Heart left ventricle (tissue), 16 donors: ENCODE measurements at regions not wholly inside any gene's neighbourhood (a gene's known extent, or its start where the extent isn't known, plus 50 kb on each side); places are given as distances from the start of the nearest gene placed in this dataset.

Source experiments
- ATAC-seq, 4 donors: fragments of 200-7000 bp; cut with Tn5 transposase; one replicate each; pipeline ENCODE4 v1.9.1; 2020 to 2022; ENCODE audit warnings: moderate library complexity in 4 of 4, mild to moderate bottlenecking in 3 of 4, moderate number of reproducible peaks in 1 of 4
- DNase-seq, 5 donors: peaks; one replicate each; pipeline ENCODE4 v3.0.0-alpha.2; 2020
- H3K27ac ChIP-seq, 12 donors: fragments of 200-600 bp; sonication (generic) in 4 of 12; one replicate each; pipeline versions ENCODE4 v1.5.0 to v1.8.0; 2016 to 2022; ENCODE audit warnings: mild to moderate bottlenecking in 2 of 12
- H3K27me3 ChIP-seq, 9 donors: fragments of 200-600 bp; sonication (generic) in 2 of 9; one replicate each; pipeline versions ENCODE4 v1.5.1 to v1.8.0; 2016 to 2022; ENCODE audit warnings: mild to moderate bottlenecking in 3 of 9
- H3K36me3 ChIP-seq, 9 donors: fragments of 200-600 bp; sonication (generic) in 2 of 9; one replicate each; pipeline versions ENCODE4 v1.5.0 to v1.8.0; 2018 to 2022; ENCODE audit warnings: mild to moderate bottlenecking in 2 of 9
- H3K4me1 ChIP-seq, 12 donors: fragments of 200-600 bp; sonication (generic) in 4 of 12; one replicate each; pipeline versions ENCODE4 v1.5.0 to v1.8.0; 2016 to 2022; ENCODE audit warnings: mild to moderate bottlenecking in 3 of 12
- H3K4me3 ChIP-seq, 12 donors: fragments of 200-600 bp; sonication (generic) in 4 of 12; one replicate each; pipeline versions ENCODE4 v1.5.0 to v1.8.0; 2017 to 2022; ENCODE audit warnings: mild to moderate bottlenecking in 9 of 12, moderate library complexity in 4 of 12
- H3K9me3 ChIP-seq, 12 donors: fragments of 200-600 bp; sonication (generic) in 4 of 12; one replicate each; pipeline versions ENCODE4 v1.5.0 to v1.8.0; 2016 to 2022; ENCODE audit warnings: mild to moderate bottlenecking in 1 of 12
- CTCF ChIP-seq, 12 donors: fragments of 200-600 bp; sonication (generic) in 4 of 12; IDR thresholded peaks; one replicate each; pipeline versions ENCODE4 v1.5.0 to v1.8.0; 2018 to 2022; ENCODE audit warnings: antibody characterized with exemption in 12 of 12, mild to moderate bottlenecking in 5 of 12
- POLR2A ChIP-seq, 2 donors: fragments of 450-650 bp; IDR thresholded peaks; one replicate each; pipeline ENCODE4 v1.6.1; 2017; ENCODE audit warnings: antibody characterized with exemption in 2 of 2, mild to moderate bottlenecking in 2 of 2, moderate library complexity in 2 of 2
- WGBS, 4 donors: extraction: QIAGEN DNeasy Blood & Tissue Kit in 2 of 4; methylation state at CpG; one replicate each; pipeline versions ENCODE4 v1.1.5 to v1.1.7; 2013 to 2018; 5-methylcytosine and 5-hydroxymethylcytosine counted together
- intact Hi-C, 10 donors: fragments of 100-400 bp; cut with DNase I; formaldehyde crosslinking; loops; one replicate each; pipeline versions ENCODE4 v1.11.1 to v1.14.2; 2022
- donor health status: ischemic (EF 13 %, LVEDD 7.1; RV severe dilation, severe dysfunction).
- donor health status: healthy with polysubstance abuse.
- donor health status: DM: no; HTN: yes; CAD: no.
- donor health status: DM: no; HTN: no; CAD: no.
- donor health status: ischemic (EF 25% LVEDD 6.9; RV normal size, moderate dysfunction).
- donor health status: ischemic (EF 25% LVEDD 5.7; RV mildly dilated, moderate dysfunction).
- donor health status: healthy.
- donor health status: DM: yes; HTN: yes; CAD: no.
- donor health status: ischemic (EF 35%, LVEDD 5.7; RV mildly dilated, moderate dysfunction).
- donor health status: nonischemic (EF 11% LVEDD 7.7; RV severe dilation, severe dysfunction).
- donor health status: DM: yes; HTN: yes; CAD: no.
- donor health status: PGD.
- donor health status: ischemic (EF 29% LVEDD 5.4; RV normal size, mild dysfunction).
- donor health status: nonischemic (EF 23%, LVEDD 6.1; RV moderate dilation, normal function).

DNA sequence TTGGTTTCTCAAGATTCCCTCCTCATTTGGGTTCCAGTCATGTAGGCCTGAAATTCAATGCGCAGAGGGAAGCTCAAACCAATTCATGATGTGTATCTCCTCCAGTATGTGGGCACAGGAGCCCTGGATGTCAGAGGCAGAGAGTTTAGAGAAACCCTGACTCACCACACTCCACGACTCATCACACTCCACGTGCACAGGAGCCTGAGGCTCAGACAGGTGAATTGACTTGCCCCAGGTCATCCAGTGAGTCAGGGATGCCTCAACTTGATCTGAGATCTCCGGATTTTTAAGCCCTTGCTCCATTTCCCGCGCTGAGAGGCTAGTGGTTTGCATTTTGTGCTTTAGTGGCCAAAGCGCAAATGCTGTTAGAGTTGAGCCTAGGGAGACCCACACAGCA, 183.9 kb downstream of the HAPSTR1 start:
- intact Hi-C loops: no loop called here
- DNase-seq: no peak
- H3K27ac ChIP-seq: no peak overlapping the region
- no peak overlapping the region for H3K4me3 ChIP-seq
- 68 to 73% (median 71%) methylated on average over 6 to 7 of the region's 7 CpGs for WGBS, 4 donors
- H3K4me1 ChIP-seq: no peaks in the 10 kb centered on the region
- no peaks in the 10 kb centered on the region for H3K9me3 ChIP-seq
- TF ChIP-seq POLR2A (IDR thresholded peaks at IDR 0.05) (no peak), CTCF (IDR thresholded peaks at IDR 0.05) (no peak)
- no peaks in the 10 kb centered on the region for H3K36me3 ChIP-seq
- peaks cover 0 to 20% (median 0%) of the 10 kb centered on the region in 9 donors for H3K27me3 ChIP-seq
- no peak for ATAC-seq

- no peaks in the 10 kb centered on the region for H3K36me3 ChIP-seq
- peaks cover 0 to 20% (median 0%) of the 10 kb centered on the region in 9 donors for H3K27me3 ChIP-seq
- WGBS, 4 donors: 60 to 78% (median 69%) methylated on average over 4 of the region's 4 CpGs
- TF ChIP-seq POLR2A (IDR thresholded peaks at IDR 0.05): no peak
- no peak for TF ChIP-seq CTCF (IDR thresholded peaks at IDR 0.05)
- no peaks in the 10 kb centered on the region for H3K4me1 ChIP-seq
- H3K4me3 ChIP-seq: no peak overlapping the region
- no peaks in the 10 kb centered on the region for H3K9me3 ChIP-seq
- no peak for ATAC-seq
- intact Hi-C loops: no loop called here
- DNase-seq: no peak
- no peak overlapping the region for H3K27ac ChIP-seq
Observed at GRCh38 chr16:9275816-9276354, 184.4 kb downstream of the HAPSTR1 start.

GRCh38 chr16:9279291-9280068, 188.0 kb downstream of the HAPSTR1 start:
- TF ChIP-seq CTCF (IDR thresholded peaks at IDR 0.05) (no peak), POLR2A (IDR thresholded peaks at IDR 0.05) (no peak)
- Histone ChIP-seq H3K27me3 (peaks cover 0 to 20% (median 0%) of the 10 kb centered on the region in 9 donors), H3K36me3 (no peaks in the 10 kb centered on the region), H3K4me1 (no peaks in the 10 kb centered on the region), H3K27ac (no peak overlapping the region), H3K9me3 (no peaks in the 10 kb centered on the region), H3K4me3 (no peak overlapping the region)
- 49 to 67% (median 55%) methylated on average over 5 of the region's 5 CpGs for WGBS, 4 donors
- DNase-seq: no peak
- intact Hi-C loops: no loop called here
- no peak for ATAC-seq

DNA sequence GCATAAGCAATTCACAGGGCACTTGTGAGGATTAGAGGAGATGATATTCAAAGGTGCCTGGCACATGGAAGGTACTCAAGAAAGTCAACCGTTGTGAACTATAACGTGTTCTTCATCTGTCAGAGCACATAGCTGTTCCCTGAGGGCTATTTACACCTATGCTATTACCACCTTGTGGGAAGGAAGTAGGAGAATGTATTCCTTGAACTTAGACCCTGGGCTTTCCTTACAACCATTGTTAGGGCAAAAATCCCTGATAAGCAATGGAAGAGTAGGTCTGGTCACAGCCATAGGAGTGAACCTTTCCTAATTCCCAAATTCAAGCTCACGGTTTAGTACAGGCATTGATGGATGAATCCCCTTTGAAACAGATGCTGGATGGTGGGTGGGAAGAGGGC, 188.6 kb downstream of the HAPSTR1 start:
- Histone ChIP-seq H3K27ac (no peak overlapping the region), H3K4me3 (no peak overlapping the region), H3K9me3 (no peaks in the 10 kb centered on the region), H3K4me1 (no peaks in the 10 kb centered on the region), H3K27me3 (peaks cover 0 to 20% (median 0%) of the 10 kb centered on the region in 9 donors), H3K36me3 (no peaks in the 10 kb centered on the region)
- DNase-seq (no peak), ATAC-seq (no peak)
- TF ChIP-seq POLR2A (IDR thresholded peaks at IDR 0.05) (no peak), CTCF (IDR thresholded peaks at IDR 0.05) (no peak)
- WGBS, 4 donors: 64 to 73% (median 68%) methylated on average over 3 of the region's 3 CpGs
- intact Hi-C loops: no loop called here
